Stimulated activated CD4-positive, alpha-beta T cell treated with anti-CD3 and anti-CD28 coated beads, Interleukin-12 subunit alpha, Interleukin-12 subunit beta, amount 100 ng/mL, for 48 hours (primary cell): ENCODE measurements at regions not wholly inside any gene's neighbourhood (a gene's known extent, or its start where the extent isn't known, plus 50 kb on each side); places are given as distances from the start of the nearest gene placed in this dataset.
A peak's percentile ranks its signal among the peaks of the same experiment; 100 is the strongest.
"Not testable (repeated sequence)": the region's sequence is repeated elsewhere in the genome, so short reads cannot be mapped to it uniquely, and the experiment has no call there.

ENCODE experiments used
- DNase-seq, 3 donors: peaks; one replicate each; pipeline ENCODE4 v3.0.0-alpha.2; 2020; ENCODE audit warnings: low read depth in 2 of 3, low spot score in 1 of 3

DNA sequence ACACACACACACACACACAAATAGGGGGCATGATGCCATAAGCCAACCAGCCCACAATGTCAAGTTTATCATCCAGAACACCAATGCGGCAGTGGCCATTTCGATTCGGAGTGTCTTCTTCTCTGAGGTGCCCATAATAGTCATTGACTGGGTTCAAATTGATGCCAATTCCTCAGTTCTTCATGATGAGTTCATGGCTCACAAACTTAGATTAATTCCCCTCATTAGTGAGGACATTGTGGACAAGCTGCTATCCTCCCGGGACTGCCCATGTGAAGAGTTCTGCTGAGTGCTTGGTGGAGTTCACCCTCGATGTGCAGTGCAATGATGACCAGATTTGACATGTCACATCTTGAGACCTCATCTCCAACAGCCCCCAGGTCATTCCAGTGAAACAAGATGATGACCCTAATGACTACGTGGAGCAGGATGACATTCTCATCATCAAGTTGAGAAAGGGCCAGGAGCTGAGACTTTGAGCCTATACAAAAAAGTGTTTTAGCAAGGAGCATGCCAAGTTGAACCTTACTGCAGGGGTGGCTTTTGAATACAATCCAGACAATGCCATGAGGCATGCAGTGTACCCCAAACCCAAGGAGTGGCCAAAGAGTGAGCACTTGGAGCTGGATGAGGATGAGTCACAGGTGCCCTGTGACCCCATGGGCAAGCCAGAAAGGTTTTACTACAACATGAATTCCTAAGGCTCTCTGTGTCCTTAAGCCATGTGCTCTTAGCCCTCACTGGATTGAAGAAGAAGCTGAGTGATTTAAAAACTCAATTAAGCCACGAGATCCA lies 211.6 kb upstream of the SAMSN1 start:
- no peak for DNase-seq

DNA sequence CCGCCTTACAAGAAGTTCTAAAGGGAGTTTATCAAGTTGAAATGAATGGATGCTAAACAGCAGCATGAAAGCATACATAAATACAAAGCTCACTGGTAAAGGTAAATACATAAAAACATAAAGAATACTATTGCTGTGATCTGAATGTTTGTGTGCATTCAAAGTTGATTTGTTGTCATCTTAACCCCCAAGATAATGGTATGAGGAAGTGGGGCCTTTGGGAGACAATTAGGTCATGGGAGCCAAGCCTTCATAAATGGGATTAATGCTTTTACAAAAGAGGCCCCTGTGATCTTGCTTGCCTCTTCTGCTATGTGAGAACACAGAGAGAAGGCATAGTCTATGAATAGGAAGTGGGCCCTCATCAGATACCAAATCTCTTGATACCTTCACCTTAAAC lies 209.0 kb upstream of the SAMSN1 start:
- DNase-seq = no peak

DNA sequence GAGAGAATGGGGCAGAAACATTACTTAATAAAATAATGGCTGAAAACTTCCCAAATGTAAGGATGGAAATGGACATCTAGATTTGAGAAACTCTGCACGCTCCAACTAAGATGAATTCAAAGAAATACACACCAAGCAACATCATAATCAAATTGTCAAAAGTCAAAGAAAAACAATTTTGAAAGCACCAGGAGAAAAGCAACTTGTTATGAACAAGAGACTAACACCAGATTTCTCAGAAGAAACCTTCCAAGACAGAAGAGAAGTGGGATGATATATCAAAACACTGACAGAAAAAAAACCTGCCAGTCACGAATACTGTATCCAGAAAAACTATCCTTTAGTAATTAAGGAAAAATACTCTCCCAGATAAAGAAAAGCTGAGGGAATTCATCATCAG lies 208.6 kb upstream of the SAMSN1 start:
- no peak for DNase-seq

DNA sequence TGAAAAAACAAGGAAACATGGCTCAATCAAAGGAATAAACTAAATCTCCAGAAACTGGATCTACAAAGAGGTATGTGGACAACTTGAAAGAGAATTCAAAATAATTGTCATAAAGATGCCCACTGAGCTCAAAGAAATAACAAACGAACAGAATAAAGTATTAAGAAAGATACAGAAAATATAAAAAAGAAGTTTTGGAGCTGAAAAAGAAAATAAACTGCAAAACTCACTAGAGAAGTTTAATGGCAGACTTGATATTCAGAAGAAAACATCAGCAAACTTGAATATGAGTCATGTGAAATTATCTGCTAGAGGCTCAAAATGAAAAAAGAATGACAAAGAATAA lies 208.1 kb upstream of the SAMSN1 start:
- no peak for DNase-seq

DNA sequence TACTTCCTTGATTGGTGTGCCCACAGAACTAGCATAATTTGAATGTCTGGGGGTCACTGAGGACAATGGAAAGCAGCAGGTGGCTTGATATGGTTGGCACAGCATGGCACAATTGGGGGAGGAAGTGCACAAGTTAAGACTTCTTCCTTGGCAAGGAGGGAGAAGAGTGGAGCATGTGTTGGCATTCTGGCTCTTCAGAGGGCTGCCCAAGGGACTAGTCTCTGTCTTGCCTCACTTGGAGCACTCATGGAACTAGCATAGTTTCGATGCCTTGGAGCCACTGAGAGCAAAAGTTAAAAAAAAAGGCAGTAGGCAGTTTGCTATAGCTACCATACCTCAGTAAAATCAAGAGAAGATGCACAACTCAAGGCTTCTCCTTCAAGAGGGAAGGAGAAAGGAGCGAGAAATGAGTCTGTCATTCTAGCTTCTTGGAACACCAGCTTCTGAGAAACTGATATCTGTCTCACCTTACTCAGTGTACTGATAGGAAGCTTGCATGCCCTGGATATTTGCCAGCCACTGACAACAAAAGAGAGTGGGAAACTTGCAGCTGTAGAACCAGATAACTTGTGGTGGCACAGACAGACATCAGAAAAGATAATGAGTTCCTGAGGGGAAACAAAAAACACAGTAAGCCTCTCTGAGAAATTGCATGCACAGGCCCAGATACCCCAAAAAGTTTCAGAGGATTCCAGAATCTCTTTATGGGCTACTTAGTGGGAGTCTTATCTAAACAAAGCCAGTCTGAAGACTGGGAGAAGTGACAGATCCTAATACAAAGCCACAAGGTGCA lies 207.5 kb upstream of the SAMSN1 start:
- DNase-seq = no peak

DNA sequence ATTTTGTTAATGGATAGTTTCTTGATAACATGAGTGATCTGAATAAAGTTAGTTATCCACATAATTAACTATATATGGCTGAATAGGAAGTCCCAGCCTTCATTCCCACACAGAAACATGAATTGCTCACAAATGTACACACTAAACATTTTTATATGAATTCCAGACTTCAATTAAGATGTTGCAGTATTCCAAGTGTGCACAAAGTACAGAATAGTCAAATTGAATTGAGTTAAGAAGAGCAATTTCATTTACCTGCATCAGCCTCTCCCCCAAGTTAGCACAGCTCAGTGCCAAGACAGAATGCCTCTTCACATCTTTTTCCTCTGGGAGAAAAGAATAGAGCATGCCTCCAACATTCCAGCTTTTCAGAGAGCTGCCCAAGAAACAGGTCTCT lies 207.0 kb upstream of the SAMSN1 start:
- no peak for DNase-seq

DNA sequence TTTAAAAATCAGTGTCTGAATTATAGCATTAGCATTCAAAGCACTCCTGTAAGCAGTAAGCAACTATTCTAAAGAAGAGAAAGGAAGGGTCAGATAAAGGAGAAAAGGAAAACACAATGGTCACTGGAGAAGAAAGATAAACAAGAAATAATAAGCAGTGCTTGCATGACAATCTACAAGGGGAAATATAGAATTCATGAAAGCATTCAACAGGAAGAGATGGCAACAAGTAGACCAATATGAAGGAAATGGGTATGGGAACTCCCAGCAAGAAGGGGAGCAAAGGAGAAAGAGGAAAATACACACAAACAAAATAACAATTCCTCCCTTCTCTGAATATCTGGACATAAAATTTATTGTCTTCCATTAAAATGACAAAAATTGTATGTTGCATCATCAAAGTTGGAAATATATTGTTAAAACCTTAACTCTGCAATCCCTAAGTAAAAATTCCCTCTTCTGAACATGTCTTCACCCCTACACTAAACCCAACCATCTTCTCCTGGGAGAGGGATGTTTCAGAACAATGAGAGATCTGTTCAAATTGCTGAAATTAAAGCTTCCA lies 206.3 kb upstream of the SAMSN1 start:
- no peak for DNase-seq

DNA sequence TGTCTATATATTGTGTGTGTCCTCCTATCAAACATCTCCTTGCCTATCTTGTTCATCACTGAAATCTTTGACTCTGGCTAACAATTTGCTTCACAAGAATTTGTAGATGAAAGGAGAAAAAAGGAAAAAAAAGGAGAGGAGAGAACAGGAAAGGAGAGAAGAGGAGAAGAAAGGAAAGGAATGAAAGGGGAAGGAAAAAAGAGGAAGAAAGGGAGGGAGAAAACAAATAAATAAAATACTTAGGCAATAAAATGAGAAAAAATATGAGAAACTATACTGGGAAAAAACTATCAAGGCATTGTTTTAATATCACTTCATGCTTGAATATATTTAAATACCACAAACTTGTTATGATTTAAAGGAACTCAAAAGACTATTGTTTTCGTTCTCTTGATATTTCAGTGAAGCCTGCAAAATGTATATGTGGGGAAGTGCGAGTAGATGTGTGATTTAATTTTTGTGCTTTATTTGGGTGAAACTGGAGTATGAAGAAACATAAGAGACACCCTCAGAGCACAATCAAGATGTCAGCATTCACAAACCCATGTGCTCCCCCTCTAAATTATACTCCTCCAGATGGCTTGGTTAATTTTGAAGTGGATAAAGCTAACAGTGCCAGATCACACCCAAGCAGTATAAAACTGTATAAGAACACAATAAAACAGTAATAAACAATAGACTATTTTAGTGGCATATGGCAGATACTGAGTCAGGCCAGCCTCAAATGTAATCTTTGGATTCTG lies 205.7 kb upstream of the SAMSN1 start:
- DNase-seq = no peak

DNA sequence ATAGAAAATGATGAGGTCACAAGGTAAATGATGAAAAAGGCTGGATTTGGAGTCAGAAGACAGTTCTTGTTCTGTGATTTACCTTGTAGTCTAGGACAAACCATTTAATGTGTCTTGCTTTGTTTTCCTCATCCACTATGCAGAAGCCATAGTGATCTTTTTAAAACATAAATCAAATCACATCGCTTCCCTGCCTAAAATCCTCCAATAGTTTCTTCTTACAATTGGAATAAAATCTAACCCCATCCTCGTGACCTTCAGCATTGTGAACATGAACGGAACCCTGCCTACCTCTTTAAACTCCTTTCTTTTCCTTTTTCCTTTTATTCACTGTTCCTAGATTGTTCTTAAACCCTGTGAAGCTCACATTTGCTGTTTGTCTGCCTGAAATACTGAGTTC lies 204.9 kb upstream of the SAMSN1 start:
- DNase-seq = no peak

DNA sequence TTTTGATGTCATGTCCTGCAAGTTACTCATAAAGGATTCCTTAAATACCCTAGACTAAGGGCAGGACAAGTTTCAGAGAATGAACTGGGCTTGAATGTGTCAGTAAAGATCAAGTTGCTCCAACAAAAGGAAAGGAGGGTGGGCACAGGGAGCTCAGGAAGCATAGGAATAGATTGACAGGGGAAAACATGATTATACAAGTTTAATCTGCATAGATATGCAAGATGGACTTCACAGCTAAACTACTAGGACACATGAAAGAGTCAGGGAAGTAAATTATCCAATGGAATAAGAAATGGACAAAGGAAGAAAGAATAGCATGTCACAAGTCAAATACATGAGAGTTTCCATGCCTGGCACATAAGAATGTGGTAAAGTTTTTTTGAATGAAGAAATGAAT lies 203.9 kb upstream of the SAMSN1 start:
- DNase-seq = no peak

DNA sequence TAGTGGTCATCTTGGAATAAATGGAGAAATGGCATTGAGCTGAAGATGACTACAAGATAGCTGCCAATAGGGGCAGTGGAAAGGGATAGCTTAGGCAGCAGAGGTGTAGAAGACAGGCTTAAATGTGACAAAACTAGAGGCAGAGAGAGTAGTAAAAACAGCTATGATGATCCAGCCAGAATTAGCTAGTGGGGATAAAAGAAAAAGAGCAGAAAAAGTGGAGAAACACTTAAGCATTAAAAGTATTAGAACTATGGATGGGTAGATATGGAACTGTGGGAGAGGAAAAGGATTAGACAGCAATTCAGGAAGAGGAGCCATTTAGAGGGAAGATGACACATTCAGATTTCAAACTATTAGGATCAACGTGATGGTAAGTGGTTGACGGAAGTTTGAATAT lies 202.5 kb upstream of the SAMSN1 start:
- no peak for DNase-seq

DNA sequence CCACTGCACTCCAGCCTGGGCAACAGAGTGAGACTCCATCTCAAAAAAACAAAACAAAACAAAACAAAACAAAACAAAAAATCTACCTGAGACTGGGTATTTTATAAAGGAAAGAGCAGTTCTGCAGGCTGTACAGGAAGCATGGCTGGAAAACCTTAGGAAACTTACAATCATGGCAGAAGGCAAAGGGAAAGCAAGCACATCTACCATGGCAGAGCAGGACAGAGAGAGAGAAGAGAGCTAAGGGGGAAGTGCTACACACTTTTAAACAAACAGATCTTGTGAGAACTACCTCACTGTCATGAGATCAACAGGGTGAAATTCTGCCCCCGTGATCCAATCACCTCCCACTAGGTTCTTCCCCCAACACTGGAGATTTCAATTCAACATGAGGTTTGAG lies 198.3 kb upstream of the SAMSN1 start:
- no peak for DNase-seq

DNA sequence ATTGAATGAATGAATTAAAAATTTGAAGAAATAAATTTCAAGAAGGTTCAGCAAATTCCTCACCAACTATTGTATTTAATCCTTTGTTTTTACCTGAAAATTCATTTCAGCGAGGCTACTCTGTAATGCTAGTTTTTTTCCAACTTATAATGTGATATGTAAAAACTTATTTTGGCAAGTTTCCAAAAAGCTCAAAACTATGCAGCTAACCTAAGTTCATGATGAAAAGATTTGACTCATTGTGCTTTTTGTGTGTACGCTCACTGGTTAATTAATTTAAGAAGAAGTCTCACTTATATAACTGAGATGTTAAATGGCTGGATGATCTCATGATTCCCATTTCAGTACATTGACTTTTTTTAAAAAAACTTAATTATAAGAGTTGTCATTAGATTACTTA lies 196.0 kb upstream of the SAMSN1 start:
- no peak for DNase-seq

DNA sequence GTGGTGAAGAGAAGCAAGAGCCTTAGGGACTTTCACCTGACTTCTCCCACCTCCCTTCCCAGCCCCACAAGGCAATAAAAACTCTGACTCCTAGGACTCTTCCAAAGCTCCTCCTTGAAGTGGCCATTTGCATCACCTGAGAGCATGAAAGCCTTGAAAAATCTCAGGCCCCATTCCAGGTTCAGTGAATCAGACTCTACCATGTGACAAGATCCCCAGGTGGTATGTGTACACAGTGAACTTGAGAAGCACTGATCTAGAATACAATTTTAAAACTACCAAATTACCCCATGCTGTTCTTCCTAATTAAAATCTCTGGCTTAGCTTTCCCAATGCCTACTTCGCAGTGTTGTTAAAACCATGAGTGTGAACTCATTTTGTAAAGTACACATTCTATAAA lies 195.1 kb upstream of the SAMSN1 start:
- no peak for DNase-seq

DNA sequence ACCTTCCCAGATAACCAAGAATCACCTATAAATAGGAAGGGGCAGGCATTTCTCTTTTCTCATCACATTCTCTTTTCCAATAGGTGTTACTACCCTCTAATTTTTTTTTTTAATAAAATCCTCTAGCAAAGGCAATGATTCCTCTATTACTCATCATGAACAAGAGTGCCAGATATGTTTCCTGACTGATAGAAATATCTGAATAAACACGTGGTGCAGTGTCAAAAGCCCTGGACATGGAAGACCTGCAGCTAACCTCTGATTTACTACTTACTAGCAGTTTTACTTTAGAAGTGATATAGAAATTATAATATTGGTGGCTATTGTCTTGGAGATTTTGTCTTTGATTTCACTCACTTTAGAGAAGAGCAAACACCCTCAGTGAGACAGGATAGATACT lies 194.6 kb upstream of the SAMSN1 start:
- DNase-seq = no peak

DNA sequence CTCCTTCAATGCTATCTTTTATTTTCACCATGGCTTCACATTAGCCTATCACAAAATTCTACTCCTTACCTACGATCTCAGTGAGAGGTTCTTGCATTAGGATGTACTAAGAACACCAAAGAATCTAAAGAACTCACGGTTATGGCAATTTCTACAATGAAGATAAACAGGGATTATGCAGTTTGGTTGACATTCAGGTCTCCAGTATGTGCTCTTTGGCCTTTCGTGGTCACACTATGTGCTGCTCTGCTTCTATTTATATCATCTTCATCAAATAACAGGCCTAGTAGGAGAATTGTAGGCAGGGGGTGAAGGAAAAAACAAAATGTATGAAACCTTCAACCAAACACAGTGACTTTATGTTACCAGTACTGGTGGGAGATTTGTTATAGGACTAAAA lies 194.0 kb upstream of the SAMSN1 start:
- no peak for DNase-seq

DNA sequence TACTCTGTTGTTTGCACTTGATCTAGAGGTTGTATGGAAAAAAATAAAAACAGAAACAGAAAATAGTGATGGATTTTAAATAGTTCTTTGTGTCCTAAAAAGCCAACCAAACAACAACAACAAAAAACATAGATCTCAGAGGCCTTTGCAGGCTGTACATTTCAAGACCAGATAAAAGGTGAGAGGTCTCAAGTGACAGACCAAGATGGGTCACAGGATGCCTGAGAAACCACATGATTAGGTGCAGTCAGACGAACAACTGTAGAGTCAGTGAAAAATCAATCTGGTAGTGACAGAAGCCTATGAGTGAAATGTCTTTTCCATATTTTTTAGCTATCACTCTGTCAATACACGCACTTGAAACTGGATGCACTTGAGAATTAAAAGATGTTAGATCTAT lies 193.5 kb upstream of the SAMSN1 start:
- no peak for DNase-seq

DNA sequence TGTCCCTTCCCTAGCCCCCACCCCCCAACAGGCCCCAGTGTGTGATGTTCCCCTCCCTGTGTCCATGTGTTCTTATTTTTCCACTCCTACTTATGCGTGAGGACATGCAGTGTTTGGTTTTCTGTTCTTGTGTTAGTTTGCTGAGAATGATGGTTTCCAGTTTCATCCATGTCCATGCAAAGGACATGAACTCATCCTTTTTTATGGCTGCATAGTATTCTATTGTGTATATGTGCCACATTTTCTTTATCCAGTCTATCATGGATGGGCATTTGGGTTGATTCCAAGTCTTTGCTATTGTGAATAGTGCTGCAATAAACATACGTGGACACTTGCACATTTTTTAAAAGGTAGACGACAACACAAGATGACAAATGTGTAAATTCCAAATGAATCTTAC lies 192.5 kb upstream of the SAMSN1 start:
- DNase-seq = not testable (repeated sequence)

DNA sequence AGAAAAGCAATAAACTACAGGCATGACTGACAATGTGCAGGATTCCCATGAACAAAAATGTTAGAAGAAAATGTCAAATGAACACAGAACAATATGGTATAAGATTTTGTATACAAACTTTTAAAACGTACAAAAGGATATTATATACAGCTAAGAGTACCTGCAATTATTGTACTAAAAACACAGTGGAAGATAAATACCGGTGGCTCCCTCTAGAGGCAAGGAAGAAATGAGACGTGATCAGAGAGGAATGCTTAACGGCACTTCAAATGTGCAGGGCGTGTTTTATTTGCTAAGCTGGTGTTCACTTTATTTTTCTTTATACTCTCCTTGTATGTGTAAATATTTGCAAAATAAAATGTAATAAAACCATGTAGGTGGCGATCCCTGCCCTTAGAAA lies 191.8 kb upstream of the SAMSN1 start:
- DNase-seq = peak in 2 of 3 donors; percentile 12 to 65

DNA sequence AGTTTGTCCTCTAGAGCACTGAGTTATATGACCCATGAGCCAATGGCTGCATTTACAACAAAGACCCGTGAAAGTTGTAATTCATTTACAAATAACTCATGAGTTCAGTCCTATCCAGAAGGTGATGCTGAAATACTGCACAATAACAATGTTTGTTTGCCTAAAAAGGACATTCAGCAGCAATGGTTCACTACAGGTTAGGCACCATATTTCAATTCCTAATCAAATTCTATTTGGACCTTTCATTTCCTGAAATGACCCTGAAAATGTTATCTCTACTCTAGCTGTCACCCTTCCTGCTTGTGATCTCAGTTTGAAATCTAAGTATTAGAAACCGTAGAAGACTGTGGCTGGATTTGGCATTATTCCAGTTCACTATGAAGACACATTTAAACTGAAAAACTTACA lies 191.2 kb upstream of the SAMSN1 start:
- DNase-seq = no peak

DNA sequence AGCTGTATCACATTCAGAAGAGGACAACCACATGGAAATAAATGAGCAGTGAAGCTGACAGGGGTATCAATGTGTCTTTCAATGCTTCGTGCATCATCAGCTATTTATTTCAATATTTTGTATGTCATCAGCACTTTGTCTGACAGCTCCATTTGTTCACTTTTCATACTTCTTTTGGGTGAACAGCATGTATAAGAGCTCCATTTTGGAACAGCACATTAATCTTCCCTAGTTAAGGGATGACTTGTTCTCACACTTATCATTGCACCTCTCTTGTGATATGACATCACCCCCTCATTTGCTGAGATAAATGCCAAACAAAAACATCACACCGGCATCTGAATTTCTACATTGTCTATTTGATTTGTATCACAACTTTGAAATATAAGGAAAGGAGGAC lies 190.6 kb upstream of the SAMSN1 start:
- DNase-seq = no peak

DNA sequence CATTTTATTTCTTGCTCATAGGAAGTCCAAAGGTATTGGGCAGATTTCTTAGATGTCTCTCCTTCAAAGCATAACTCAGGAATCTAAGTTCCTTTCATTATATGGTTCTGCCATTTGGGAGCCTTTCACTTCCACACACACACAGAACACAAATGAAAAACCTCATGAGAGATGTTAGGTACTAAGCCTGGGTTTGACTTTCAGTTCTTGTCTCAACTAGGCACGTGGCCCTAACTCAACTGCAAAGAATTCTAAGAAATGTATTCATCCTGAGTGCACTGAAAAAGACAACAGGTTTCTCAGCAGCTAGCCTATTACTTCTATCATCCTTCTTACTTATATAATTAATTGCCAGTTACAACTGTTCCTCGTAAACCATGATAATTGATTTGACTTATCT lies 190.0 kb upstream of the SAMSN1 start:
- DNase-seq = no peak
